Prostate gland (tissue), 2 donors: ENCODE measurements at regions not wholly inside any gene's neighbourhood (a gene's known extent, or its start where the extent isn't known, plus 50 kb on each side); places are given as distances from the start of the nearest gene placed in this dataset.

Experiments used
- DNase-seq: peaks from one replicate; pipeline ENCODE4 v3.0.0-alpha.2; 2019; ENCODE audit warnings: low spot score
- H3K27ac ChIP-seq, 2 donors: fragments of 200-600 bp; sonication (generic); 2 replicates each; pipeline ENCODE4 v1.5.1; 2017 to 2019
- H3K27me3 ChIP-seq: fragments of 200-600 bp; sonication (generic); replicated peaks from 2 replicates; pipeline ENCODE4 v1.5.1; 2019; ENCODE audit not compliant: insufficient read depth
- H3K36me3 ChIP-seq, 2 donors: fragments of 200-600 bp; sonication (generic); 1 replicate in 1 of 2; 2 replicates in 1 of 2; pipeline versions ENCODE4 v1.5.1 to v1.8.1; 2017 to 2019
- H3K4me1 ChIP-seq: fragments of 200-600 bp; sonication (generic); replicated peaks from 2 replicates; pipeline ENCODE4 v1.5.1; 2019
- H3K4me3 ChIP-seq, 2 donors: fragments of 200-600 bp; sonication (generic); 2 replicates each; pipeline ENCODE4 v1.5.1; 2017 to 2019
- H3K9me3 ChIP-seq: fragments of 200-600 bp; sonication (generic); 2 replicates; pipeline ENCODE4 v1.5.1; 2017
- POLR2A ChIP-seq: fragments of 450-650 bp; IDR thresholded peaks from one replicate; pipeline ENCODE4 v1.6.1; 2016; ENCODE audit warnings: antibody characterized with exemption, mild to moderate bottlenecking
- POLR2AphosphoS5 ChIP-seq: sonication (generic); formaldehyde crosslinking; IDR thresholded peaks from one replicate; pipeline ENCODE4 v1.6.1; 2017; ENCODE audit warnings: antibody characterized with exemption
- WGBS: methylation state at CpG from one replicate; pipeline ENCODE4 v1.1.5; 2018; 5-methylcytosine and 5-hydroxymethylcytosine counted together
- intact Hi-C: fragments of 100-400 bp; cut with DNase I; formaldehyde crosslinking; loops from one replicate; pipeline ENCODE4 v1.14.2; 2022
- TF ChIP-seq, protein P1 (sequence below), 4 experiments: fragments of 200-600 bp in 2 of 4; fragments of 450-650 bp in 2 of 4; sonication (generic) in 2 of 4; IDR thresholded peaks; 1 replicate in 3 of 4; 2 replicates in 1 of 4; pipeline ENCODE4 v1.5.1; 2016 to 2019; ENCODE audit warnings: antibody characterized with exemption in 4 of 4, mild to moderate bottlenecking in 2 of 4, moderate library complexity in 2 of 4

DNA sequence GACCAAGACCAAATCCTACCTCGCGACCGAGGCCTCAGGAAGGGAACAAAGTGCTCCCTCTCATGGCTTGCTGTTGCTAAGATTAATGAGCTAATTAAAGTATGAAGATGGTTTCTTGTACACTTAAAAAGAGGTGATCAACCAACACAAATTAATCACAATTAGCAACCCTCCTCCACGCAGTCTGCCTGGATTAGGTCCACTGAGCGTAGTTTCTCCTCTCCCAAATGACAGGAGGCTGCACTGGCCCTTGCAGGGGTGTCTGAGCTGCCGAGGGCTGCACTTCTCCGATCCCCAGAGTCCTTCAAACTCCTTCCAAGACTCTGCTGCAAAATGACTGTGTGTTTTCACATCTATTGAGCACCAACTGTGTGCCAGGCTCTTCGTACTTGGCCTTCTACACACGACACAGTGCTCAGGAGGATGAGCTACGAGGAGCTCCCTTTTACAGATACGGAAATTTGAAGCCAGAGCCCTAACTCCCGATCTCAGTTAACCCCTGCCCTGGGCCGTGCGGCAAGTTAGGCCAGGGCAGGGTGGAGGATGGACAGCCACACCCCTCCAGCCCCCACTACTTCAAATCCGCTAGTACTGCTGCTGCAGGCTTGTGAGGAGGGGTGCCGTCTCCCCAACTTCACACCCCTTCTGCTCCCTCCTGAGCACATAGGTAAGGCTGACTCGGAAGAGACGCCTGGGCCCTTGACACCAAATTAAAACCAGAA, 101.0 kb upstream of the LINGO1 start:
- 92% methylated on average over 18 of the region's 18 CpGs for WGBS
- intact Hi-C loops: no loop called here

GRCh38 chr15:77732514-77733335, 100.0 kb upstream of the LINGO1 start:
- WGBS: 54% methylated on average over 22 of the region's 22 CpGs
- no peak for DNase-seq
- intact Hi-C loops: no loop called here
- H3K9me3 ChIP-seq: no peaks in the 10 kb centered on the region
- no peak overlapping the region for H3K27ac ChIP-seq
- H3K27me3 ChIP-seq: peaks cover 5% of the 10 kb centered on the region
- TF ChIP-seq, protein P1, sequence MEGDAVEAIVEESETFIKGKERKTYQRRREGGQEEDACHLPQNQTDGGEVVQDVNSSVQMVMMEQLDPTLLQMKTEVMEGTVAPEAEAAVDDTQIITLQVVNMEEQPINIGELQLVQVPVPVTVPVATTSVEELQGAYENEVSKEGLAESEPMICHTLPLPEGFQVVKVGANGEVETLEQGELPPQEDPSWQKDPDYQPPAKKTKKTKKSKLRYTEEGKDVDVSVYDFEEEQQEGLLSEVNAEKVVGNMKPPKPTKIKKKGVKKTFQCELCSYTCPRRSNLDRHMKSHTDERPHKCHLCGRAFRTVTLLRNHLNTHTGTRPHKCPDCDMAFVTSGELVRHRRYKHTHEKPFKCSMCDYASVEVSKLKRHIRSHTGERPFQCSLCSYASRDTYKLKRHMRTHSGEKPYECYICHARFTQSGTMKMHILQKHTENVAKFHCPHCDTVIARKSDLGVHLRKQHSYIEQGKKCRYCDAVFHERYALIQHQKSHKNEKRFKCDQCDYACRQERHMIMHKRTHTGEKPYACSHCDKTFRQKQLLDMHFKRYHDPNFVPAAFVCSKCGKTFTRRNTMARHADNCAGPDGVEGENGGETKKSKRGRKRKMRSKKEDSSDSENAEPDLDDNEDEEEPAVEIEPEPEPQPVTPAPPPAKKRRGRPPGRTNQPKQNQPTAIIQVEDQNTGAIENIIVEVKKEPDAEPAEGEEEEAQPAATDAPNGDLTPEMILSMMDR (IDR thresholded peaks at IDR 0.05): no peak
- TF ChIP-seq POLR2AphosphoS5 (no peak), POLR2A (no peak)
- H3K4me3 ChIP-seq: no peak overlapping the region
- no peaks in the 10 kb centered on the region for H3K4me1 ChIP-seq
- no peaks in the 10 kb centered on the region for H3K36me3 ChIP-seq

More for the DNA sequence above, 101.0 kb upstream of the LINGO1 start:
- no peaks in the 10 kb centered on the region for H3K27me3 ChIP-seq
- H3K4me3 ChIP-seq: no peak overlapping the region
- no peak for DNase-seq
- TF ChIP-seq, protein P1 (IDR thresholded peaks at IDR 0.05): no peak
- TF ChIP-seq POLR2A (no peak), POLR2AphosphoS5 (no peak)
- H3K4me1 ChIP-seq: no peaks in the 10 kb centered on the region
- H3K36me3 ChIP-seq: no peaks in the 10 kb centered on the region
- H3K9me3 ChIP-seq: no peaks in the 10 kb centered on the region
- no peak overlapping the region for H3K27ac ChIP-seq

- intact Hi-C loops: no loop called here
- H3K36me3 ChIP-seq: no peaks in the 10 kb centered on the region
- H3K27ac ChIP-seq: no peak overlapping the region
- no peaks in the 10 kb centered on the region for H3K9me3 ChIP-seq
- H3K27me3 ChIP-seq: peaks cover 5% of the 10 kb centered on the region
- no peaks in the 10 kb centered on the region for H3K4me1 ChIP-seq
- WGBS: 77% methylated on average over 5 of the region's 5 CpGs
- no peak overlapping the region for H3K4me3 ChIP-seq
- DNase-seq: no peak
- TF ChIP-seq, protein P1 (IDR thresholded peaks at IDR 0.05): no peak
- TF ChIP-seq POLR2A (no peak), POLR2AphosphoS5 (no peak)
These were observed 99.2 kb upstream of the LINGO1 start for GRCh38 chr15:77731945-77732344.

DNA sequence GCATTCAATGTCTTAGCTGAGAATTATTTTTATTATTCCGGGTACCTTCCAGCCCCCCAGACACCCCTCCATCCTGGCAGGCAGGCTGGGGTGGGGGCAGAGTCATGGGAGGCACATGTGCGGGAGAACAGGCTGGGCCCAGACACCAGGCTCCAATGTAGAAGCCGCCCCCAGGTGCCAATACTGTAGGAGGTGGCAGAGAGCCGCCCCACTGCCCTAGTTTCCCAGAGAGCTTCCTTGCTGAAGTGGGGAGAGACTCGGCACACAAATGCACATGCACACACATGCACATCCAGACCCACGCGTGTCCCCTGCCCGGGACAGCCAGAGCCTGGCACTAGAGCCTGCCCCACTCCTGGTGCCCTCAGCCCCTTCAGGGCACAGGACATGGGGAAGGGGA, 98.4 kb upstream of the LINGO1 start:
- Histone ChIP-seq H3K9me3 (no peaks in the 10 kb centered on the region), H3K4me1 (no peaks in the 10 kb centered on the region), H3K27ac (no peak overlapping the region), H3K4me3 (no peak overlapping the region), H3K27me3 (peaks cover 5% of the 10 kb centered on the region), H3K36me3 (no peaks in the 10 kb centered on the region)
- 90% methylated on average over 8 of the region's 8 CpGs for WGBS
- no peak for DNase-seq
- intact Hi-C loops: no loop called here
- TF ChIP-seq POLR2AphosphoS5: no peak
- TF ChIP-seq, protein P1 (IDR thresholded peaks at IDR 0.05): no peak
- no peak for TF ChIP-seq POLR2A
